ENCODE measurements at regions not wholly inside any gene's neighbourhood (a gene's known extent, or its start where the extent isn't known, plus 50 kb on each side); places are given as distances from the start of the nearest gene placed in this dataset.

GRCh38 chr18:28575123-28575522, 398.2 kb upstream of the CDH2 start:
- no peak for DNase-seq
- Mint-ChIP-seq H3K9me3 (peaks cover under 1 to 24% (median 13%) of the 10 kb centered on the region in 8 donors), H3K27me3 (no peaks in the 10 kb centered on the region), H3K36me3 (no peaks in the 10 kb centered on the region), H3K27ac (no peak overlapping the region), H3K4me3 (no peak overlapping the region), H3K4me1 (no peaks in the 10 kb centered on the region)
- intact Hi-C loops (cut with micrococcal nuclease): no loop called here
- Histone ChIP-seq H3K4me3 (ENCODE audit: low read length in 2 of 2) (no peak overlapping the region), H3K9me3 (ENCODE audit: control insufficient read depth in 1 of 2, low read length in 2 of 2) (no peaks in the 10 kb centered on the region), H3K27ac (ENCODE audit: low read depth, low read length) (no peak overlapping the region), H3K27me3 (ENCODE audit: insufficient read depth, low read length) (no peaks in the 10 kb centered on the region), H3K36me3 (ENCODE audit: insufficient read depth, low read length) (no peaks in the 10 kb centered on the region), H3K4me1 (ENCODE audit: insufficient read depth, low read length) (no peaks in the 10 kb centered on the region)
- ChIA-PET POLR2A (ENCODE audit: partially characterized antibody) (no interaction called here), CTCF (ENCODE audit: partially characterized antibody) (no interaction called here)

- Mint-ChIP-seq H3K27me3 (no peaks in the 10 kb centered on the region), H3K4me3 (no peak overlapping the region), H3K4me1 (no peaks in the 10 kb centered on the region), H3K9me3 (peaks cover 0 to 20% (median 9%) of the 10 kb centered on the region in 8 donors), H3K27ac (no peak overlapping the region), H3K36me3 (no peaks in the 10 kb centered on the region)
- no peak overlapping the region for H3K4me3 ChIP-seq (ENCODE audit: low read length in 2 of 2)
- CTCF ChIA-PET (ENCODE audit: partially characterized antibody): no interaction called here
- POLR2A ChIA-PET (ENCODE audit: partially characterized antibody): no interaction called here
- DNase-seq: no peak
- intact Hi-C loops (cut with micrococcal nuclease): no loop called here
- H3K27ac ChIP-seq (ENCODE audit: low read depth, low read length): no peak overlapping the region
- H3K4me1 ChIP-seq (ENCODE audit: insufficient read depth, low read length): no peaks in the 10 kb centered on the region
- no peaks in the 10 kb centered on the region for H3K9me3 ChIP-seq (ENCODE audit: control insufficient read depth in 1 of 2, low read length in 2 of 2)
- no peaks in the 10 kb centered on the region for H3K27me3 ChIP-seq (ENCODE audit: insufficient read depth, low read length)
- H3K36me3 ChIP-seq (ENCODE audit: insufficient read depth, low read length): no peaks in the 10 kb centered on the region
Measured at GRCh38 chr18:28574175-28574574, 397.2 kb upstream of the CDH2 start.

GRCh38 chr18:28571929-28572328, 395.0 kb upstream of the CDH2 start:
- Histone ChIP-seq H3K4me3 (ENCODE audit: low read length in 2 of 2) (no peak overlapping the region), H3K27ac (ENCODE audit: low read depth, low read length) (no peak overlapping the region), H3K27me3 (ENCODE audit: insufficient read depth, low read length) (no peaks in the 10 kb centered on the region), H3K9me3 (ENCODE audit: control insufficient read depth in 1 of 2, low read length in 2 of 2) (no peaks in the 10 kb centered on the region), H3K36me3 (ENCODE audit: insufficient read depth, low read length) (no peaks in the 10 kb centered on the region), H3K4me1 (ENCODE audit: insufficient read depth, low read length) (no peaks in the 10 kb centered on the region)
- no peaks in the 10 kb centered on the region for H3K36me3 Mint-ChIP-seq
- no peak overlapping the region for H3K4me3 Mint-ChIP-seq
- no peak for DNase-seq
- H3K4me1 Mint-ChIP-seq: no peaks in the 10 kb centered on the region
- CTCF ChIA-PET (ENCODE audit: partially characterized antibody): no interaction called here
- H3K27me3 Mint-ChIP-seq: no peaks in the 10 kb centered on the region
- H3K27ac Mint-ChIP-seq: no peak overlapping the region
- H3K9me3 Mint-ChIP-seq: peaks cover 0 to 24% (median 8%) of the 10 kb centered on the region in 8 donors
- intact Hi-C loops (cut with micrococcal nuclease): no loop called here
- POLR2A ChIA-PET (ENCODE audit: partially characterized antibody): no interaction called here

- no peaks in the 10 kb centered on the region for H3K27me3 ChIP-seq (ENCODE audit: insufficient read depth, low read length)
- Mint-ChIP-seq H3K4me1 (no peaks in the 10 kb centered on the region), H3K27ac (no peak overlapping the region), H3K9me3 (peaks cover 0 to 20% (median 10%) of the 10 kb centered on the region in 8 donors), H3K27me3 (no peaks in the 10 kb centered on the region), H3K36me3 (no peaks in the 10 kb centered on the region), H3K4me3 (no peak overlapping the region)
- CTCF ChIA-PET (ENCODE audit: partially characterized antibody): no interaction called here
- intact Hi-C loops (cut with micrococcal nuclease): no loop called here
- POLR2A ChIA-PET (ENCODE audit: partially characterized antibody): no interaction called here
- DNase-seq: no peak
- H3K4me3 ChIP-seq (ENCODE audit: low read length in 2 of 2): no peak overlapping the region
- H3K4me1 ChIP-seq (ENCODE audit: insufficient read depth, low read length): no peaks in the 10 kb centered on the region
- no peaks in the 10 kb centered on the region for H3K36me3 ChIP-seq (ENCODE audit: insufficient read depth, low read length)
- peaks cover 0 to 4% of the 10 kb centered on the region in 2 donors for H3K9me3 ChIP-seq (ENCODE audit: control insufficient read depth in 1 of 2, low read length in 2 of 2)
- no peak overlapping the region for H3K27ac ChIP-seq (ENCODE audit: low read depth, low read length)
Measured at GRCh38 chr18:28560331-28560730, 383.4 kb upstream of the CDH2 start.

- Histone ChIP-seq H3K27ac (ENCODE audit: low read depth, low read length) (no peak overlapping the region), H3K36me3 (ENCODE audit: insufficient read depth, low read length) (no peaks in the 10 kb centered on the region), H3K9me3 (ENCODE audit: control insufficient read depth in 1 of 2, low read length in 2 of 2) (peaks cover 0 to 4% of the 10 kb centered on the region in 2 donors), H3K4me1 (ENCODE audit: insufficient read depth, low read length) (no peaks in the 10 kb centered on the region), H3K4me3 (ENCODE audit: low read length in 2 of 2) (no peak overlapping the region), H3K27me3 (ENCODE audit: insufficient read depth, low read length) (no peaks in the 10 kb centered on the region)
- no peak overlapping the region for H3K27ac Mint-ChIP-seq
- peaks cover 0 to 24% (median 10%) of the 10 kb centered on the region in 8 donors for H3K9me3 Mint-ChIP-seq
- ChIA-PET POLR2A (ENCODE audit: partially characterized antibody) (no interaction called here), CTCF (ENCODE audit: partially characterized antibody) (no interaction called here)
- no peak for DNase-seq
- H3K4me3 Mint-ChIP-seq: no peak overlapping the region
- intact Hi-C loops (cut with micrococcal nuclease): no loop called here
- H3K4me1 Mint-ChIP-seq: no peaks in the 10 kb centered on the region
- H3K36me3 Mint-ChIP-seq: no peaks in the 10 kb centered on the region
- H3K27me3 Mint-ChIP-seq: no peaks in the 10 kb centered on the region
Measured at GRCh38 chr18:28559511-28559910, 382.6 kb upstream of the CDH2 start.

- POLR2A ChIA-PET (ENCODE audit: partially characterized antibody): no interaction called here
- Histone ChIP-seq H3K4me1 (ENCODE audit: insufficient read depth, low read length) (no peaks in the 10 kb centered on the region), H3K27me3 (ENCODE audit: insufficient read depth, low read length) (no peaks in the 10 kb centered on the region), H3K4me3 (ENCODE audit: low read length in 2 of 2) (no peak overlapping the region), H3K9me3 (ENCODE audit: control insufficient read depth in 1 of 2, low read length in 2 of 2) (no peaks in the 10 kb centered on the region), H3K36me3 (ENCODE audit: insufficient read depth, low read length) (no peaks in the 10 kb centered on the region), H3K27ac (ENCODE audit: low read depth, low read length) (no peak overlapping the region)
- DNase-seq: no peak
- Mint-ChIP-seq H3K36me3 (no peaks in the 10 kb centered on the region), H3K27me3 (no peaks in the 10 kb centered on the region), H3K27ac (no peak overlapping the region), H3K9me3 (peaks cover 0 to 30% (median 16%) of the 10 kb centered on the region in 8 donors), H3K4me3 (no peak overlapping the region), H3K4me1 (no peaks in the 10 kb centered on the region)
- intact Hi-C loops (cut with micrococcal nuclease): no loop called here
- CTCF ChIA-PET (ENCODE audit: partially characterized antibody): no interaction called here
Measured at GRCh38 chr18:28541934-28542333, 365.0 kb upstream of the CDH2 start.

GRCh38 chr18:28541276-28541930, 364.5 kb upstream of the CDH2 start:
- H3K27ac Mint-ChIP-seq: no peak overlapping the region
- Histone ChIP-seq H3K9me3 (ENCODE audit: control insufficient read depth in 1 of 2, low read length in 2 of 2) (no peaks in the 10 kb centered on the region), H3K4me1 (ENCODE audit: insufficient read depth, low read length) (no peaks in the 10 kb centered on the region), H3K4me3 (ENCODE audit: low read length in 2 of 2) (no peak overlapping the region), H3K27me3 (ENCODE audit: insufficient read depth, low read length) (no peaks in the 10 kb centered on the region), H3K27ac (ENCODE audit: low read depth, low read length) (no peak overlapping the region), H3K36me3 (ENCODE audit: insufficient read depth, low read length) (no peaks in the 10 kb centered on the region)
- DNase-seq: no peak
- no peaks in the 10 kb centered on the region for H3K4me1 Mint-ChIP-seq
- no peaks in the 10 kb centered on the region for H3K27me3 Mint-ChIP-seq
- intact Hi-C loops (cut with micrococcal nuclease): no loop called here
- no peaks in the 10 kb centered on the region for H3K36me3 Mint-ChIP-seq
- H3K4me3 Mint-ChIP-seq: no peak overlapping the region
- POLR2A ChIA-PET (ENCODE audit: partially characterized antibody): no interaction called here
- CTCF ChIA-PET (ENCODE audit: partially characterized antibody): no interaction called here
- H3K9me3 Mint-ChIP-seq: peaks cover 0 to 33% (median 16%) of the 10 kb centered on the region in 8 donors

GRCh38 chr18:28529644-28530043, 352.7 kb upstream of the CDH2 start:
- no peak overlapping the region for H3K27ac ChIP-seq (ENCODE audit: low read depth, low read length)
- no peak for DNase-seq
- Mint-ChIP-seq H3K27me3 (no peaks in the 10 kb centered on the region), H3K4me1 (no peaks in the 10 kb centered on the region), H3K36me3 (no peaks in the 10 kb centered on the region), H3K4me3 (no peak overlapping the region), H3K27ac (no peak overlapping the region), H3K9me3 (peaks cover 0 to 23% (median 11%) of the 10 kb centered on the region in 8 donors)
- no peaks in the 10 kb centered on the region for H3K27me3 ChIP-seq (ENCODE audit: insufficient read depth, low read length)
- ChIA-PET POLR2A (ENCODE audit: partially characterized antibody) (no interaction called here), CTCF (ENCODE audit: partially characterized antibody) (interaction anchor here (0.7 kb wide), 1 partner anchor 17 kb away, joined by 3 read pairs; no protein-coding TSS in a partner anchor)
- intact Hi-C loops (cut with micrococcal nuclease): no loop called here
- H3K9me3 ChIP-seq (ENCODE audit: control insufficient read depth in 1 of 2, low read length in 2 of 2): no peaks in the 10 kb centered on the region
- H3K4me3 ChIP-seq (ENCODE audit: low read length in 2 of 2): no peak overlapping the region
- no peaks in the 10 kb centered on the region for H3K36me3 ChIP-seq (ENCODE audit: insufficient read depth, low read length)
- H3K4me1 ChIP-seq (ENCODE audit: insufficient read depth, low read length): no peaks in the 10 kb centered on the region

Measured in CD4-positive, alpha-beta memory T cell (primary cell).